NK-92 (cell line): ENCODE measurements at regions not wholly inside any gene's neighbourhood (a gene's known extent, or its start where the extent isn't known, plus 50 kb on each side); places are given as distances from the start of the nearest gene placed in this dataset.

Experiments
- DNase-seq: peaks from one replicate; lab custom pipeline; 2025; ENCODE audit not compliant: unreplicated experiment; lab: John Stamatoyannopoulos, UW

GRCh38 chr10:4012848-4013247 is 227.8 kb upstream of the KLF6 start:
- DNase-seq: no peak

- no peak for DNase-seq
Measured at GRCh38 chr10:4011136-4011812, 226.3 kb upstream of the KLF6 start.

- no peak for DNase-seq
Measured at GRCh38 chr10:4008676-4009382, 223.8 kb upstream of the KLF6 start.

GRCh38 chr10:4007771-4008170 is 222.8 kb upstream of the KLF6 start:
- no peak for DNase-seq

- no peak for DNase-seq
Measured at GRCh38 chr10:4006858-4007257, 221.8 kb upstream of the KLF6 start.

GRCh38 chr10:4006051-4006450 is 221.0 kb upstream of the KLF6 start:
- no peak for DNase-seq

GRCh38 chr10:4004990-4005389 is 220.0 kb upstream of the KLF6 start:
- no peak for DNase-seq

- DNase-seq: no peak
Measured at GRCh38 chr10:4004144-4004543, 219.1 kb upstream of the KLF6 start.

- DNase-seq: no peak
Measured at GRCh38 chr10:4003348-4003973, 218.5 kb upstream of the KLF6 start.

GRCh38 chr10:4001811-4002210 is 216.8 kb upstream of the KLF6 start:
- no peak for DNase-seq

GRCh38 chr10:3999642-4000041 is 214.6 kb upstream of the KLF6 start:
- DNase-seq: no peak

- no peak for DNase-seq
Measured at GRCh38 chr10:3996697-3997096, 211.7 kb upstream of the KLF6 start.

GRCh38 chr10:3995302-3996210 is 210.5 kb upstream of the KLF6 start:
- DNase-seq: no peak

- DNase-seq: no peak
Measured at GRCh38 chr10:3992382-3993178, 207.6 kb upstream of the KLF6 start.

GRCh38 chr10:3990307-3990706 is 205.3 kb upstream of the KLF6 start:
- DNase-seq: no peak

GRCh38 chr10:3987143-3987974 is 202.3 kb upstream of the KLF6 start:
- no peak for DNase-seq

- DNase-seq: no peak
Measured at GRCh38 chr10:3986493-3987142, 201.6 kb upstream of the KLF6 start.

GRCh38 chr10:3982746-3983442 is 197.9 kb upstream of the KLF6 start:
- DNase-seq: no peak

GRCh38 chr10:3981300-3981699 is 196.3 kb upstream of the KLF6 start:
- DNase-seq: no peak
